Ovary (tissue), 7 donors: ENCODE measurements at regions not wholly inside any gene's neighbourhood (a gene's known extent, or its start where the extent isn't known, plus 50 kb on each side); places are given as distances from the start of the nearest gene placed in this dataset.
"Not testable (repeated sequence)": the region's sequence is repeated elsewhere in the genome, so short reads cannot be mapped to it uniquely, and the experiment has no call there.

Experiments
- DNase-seq, 5 donors: peaks; one replicate each; pipeline ENCODE4 v3.0.0-alpha.2; 2019 to 2020
- H3K27ac ChIP-seq, 2 donors: fragments of 200-600 bp; one replicate each; pipeline versions ENCODE4 v1.5.1 to v1.8.0; 2019 to 2022
- H3K27me3 ChIP-seq: fragments of 200-600 bp; one replicate; pipeline ENCODE4 v1.8.0; 2022
- H3K36me3 ChIP-seq: fragments of 200-600 bp; sonication (generic); one replicate; pipeline ENCODE4 v1.5.1; 2019
- H3K4me1 ChIP-seq: one replicate; pipeline ENCODE4 v1.8.1; 2013; ENCODE audit warnings: mild to moderate bottlenecking, moderate library complexity; ENCODE audit not compliant: insufficient read depth
- H3K4me3 ChIP-seq: fragments of 200-600 bp; sonication (generic); one replicate; pipeline ENCODE4 v1.5.1; 2017
- H3K9me3 ChIP-seq, 2 donors: fragments of 200-600 bp in 1 of 2; sonication (generic) in 1 of 2; one replicate each; pipeline versions ENCODE4 v1.5.1 to v1.8.1; 2013 to 2019; ENCODE audit warnings: mild to moderate bottlenecking in 1 of 2, moderate library complexity in 1 of 2
- EP300 ChIP-seq: sonication (generic); formaldehyde crosslinking; IDR thresholded peaks from one replicate; pipeline ENCODE4 v1.6.1; 2017; ENCODE audit warnings: antibody characterized with exemption
- POLR2A ChIP-seq: fragments of 450-650 bp; IDR thresholded peaks from one replicate; pipeline ENCODE4 v1.6.1; 2017; ENCODE audit warnings: antibody characterized with exemption, mild to moderate bottlenecking, moderate library complexity
- WGBS, 3 donors: extraction: QIAGEN DNeasy Blood & Tissue Kit in 1 of 3; methylation state at CpG; one replicate each; pipeline versions ENCODE4 v1.1.5 to v1.1.7; 2013 to 2017; 5-methylcytosine and 5-hydroxymethylcytosine counted together
- intact Hi-C, 4 donors: fragments of 100-400 bp; cut with DNase I; formaldehyde crosslinking; loops; one replicate each; pipeline versions ENCODE4 v1.11.0 to v1.15.1; 2022 to 2023
- TF ChIP-seq, protein P1 (sequence below), 3 donors: fragments of 450-650 bp in 2 of 3; fragments of 200-600 bp in 1 of 3; IDR thresholded peaks; one replicate each; pipeline versions ENCODE4 v1.5.1 to v1.8.0; 2016 to 2022; ENCODE audit warnings: antibody characterized with exemption in 3 of 3, mild to moderate bottlenecking in 1 of 3
- donor health status: DM: no; HTN: no; CAD: no; lungs with moderate emphysema.
- donor health status: DM: no; HTN: no; CAD: no.
- donor health status: Bipolar disorder and iron deficiency.
- donor health status: DM: no; HTN: no; CAD: no.
- donor health status: DM: yes; HTN: yes; CAD: no.

DNA sequence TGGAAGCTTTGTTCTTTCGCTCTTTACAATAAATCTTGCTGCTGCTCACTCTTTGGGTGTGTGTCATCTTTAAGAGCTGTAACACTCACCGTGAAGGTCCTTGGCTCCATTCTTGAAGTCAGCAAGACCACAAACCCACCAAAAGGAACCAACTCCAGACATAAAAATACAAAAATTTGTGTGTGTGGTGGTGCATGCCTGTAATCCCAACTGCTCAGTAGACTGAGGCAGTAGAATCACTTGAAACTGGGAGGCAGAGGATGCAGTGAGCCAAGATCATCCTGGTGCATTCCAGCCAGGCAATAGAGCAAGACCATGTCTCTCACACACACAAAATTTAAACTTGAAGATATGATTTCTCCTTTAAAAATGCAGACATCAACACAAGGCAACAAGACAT lies 1431.7 kb upstream of the B3GALT2 start:
- H3K27ac ChIP-seq: no peak overlapping the region
- no peaks in the 10 kb centered on the region for H3K4me1 ChIP-seq
- 91 to 98% (median 95%) methylated on average over 2 of the region's 2 CpGs for WGBS, 3 donors
- no peaks in the 10 kb centered on the region for H3K36me3 ChIP-seq
- no peaks in the 10 kb centered on the region for H3K9me3 ChIP-seq
- no peak overlapping the region for H3K4me3 ChIP-seq
- intact Hi-C loops: no loop called here
- DNase-seq: no peak
- H3K27me3 ChIP-seq: no peaks in the 10 kb centered on the region
- no peak for TF ChIP-seq POLR2A
- no peak for TF ChIP-seq EP300
- TF ChIP-seq, protein P1, sequence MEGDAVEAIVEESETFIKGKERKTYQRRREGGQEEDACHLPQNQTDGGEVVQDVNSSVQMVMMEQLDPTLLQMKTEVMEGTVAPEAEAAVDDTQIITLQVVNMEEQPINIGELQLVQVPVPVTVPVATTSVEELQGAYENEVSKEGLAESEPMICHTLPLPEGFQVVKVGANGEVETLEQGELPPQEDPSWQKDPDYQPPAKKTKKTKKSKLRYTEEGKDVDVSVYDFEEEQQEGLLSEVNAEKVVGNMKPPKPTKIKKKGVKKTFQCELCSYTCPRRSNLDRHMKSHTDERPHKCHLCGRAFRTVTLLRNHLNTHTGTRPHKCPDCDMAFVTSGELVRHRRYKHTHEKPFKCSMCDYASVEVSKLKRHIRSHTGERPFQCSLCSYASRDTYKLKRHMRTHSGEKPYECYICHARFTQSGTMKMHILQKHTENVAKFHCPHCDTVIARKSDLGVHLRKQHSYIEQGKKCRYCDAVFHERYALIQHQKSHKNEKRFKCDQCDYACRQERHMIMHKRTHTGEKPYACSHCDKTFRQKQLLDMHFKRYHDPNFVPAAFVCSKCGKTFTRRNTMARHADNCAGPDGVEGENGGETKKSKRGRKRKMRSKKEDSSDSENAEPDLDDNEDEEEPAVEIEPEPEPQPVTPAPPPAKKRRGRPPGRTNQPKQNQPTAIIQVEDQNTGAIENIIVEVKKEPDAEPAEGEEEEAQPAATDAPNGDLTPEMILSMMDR (IDR thresholded peaks at IDR 0.05): no peak

DNA sequence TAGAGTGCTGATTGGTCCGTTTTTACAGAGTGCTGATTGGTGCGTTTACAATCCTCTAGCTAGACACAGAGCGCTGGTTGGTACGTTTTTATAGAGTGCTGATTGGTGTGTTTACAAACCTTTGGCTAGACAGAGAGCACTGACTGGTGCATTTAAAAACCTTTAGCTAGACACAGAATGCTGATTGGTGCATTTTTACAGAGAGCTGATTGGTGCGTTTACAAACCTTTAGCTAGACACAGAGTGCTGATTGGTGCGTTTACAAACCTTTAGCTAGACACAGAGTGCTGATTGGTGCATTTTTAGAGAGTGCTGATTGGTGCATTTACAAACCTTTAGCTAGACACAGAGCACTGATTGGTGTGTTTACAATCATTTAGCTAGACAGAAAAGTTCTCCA lies 1430.9 kb upstream of the B3GALT2 start:
- WGBS, 3 donors: 90 to 93% (median 92%) methylated on average over 6 of the region's 6 CpGs
- H3K9me3 ChIP-seq, H3K36me3 ChIP-seq, H3K4me3 ChIP-seq, DNase-seq, intact Hi-C loops, H3K27ac ChIP-seq, H3K27me3 ChIP-seq, H3K4me1 ChIP-seq: not testable (repeated sequence)

DNA sequence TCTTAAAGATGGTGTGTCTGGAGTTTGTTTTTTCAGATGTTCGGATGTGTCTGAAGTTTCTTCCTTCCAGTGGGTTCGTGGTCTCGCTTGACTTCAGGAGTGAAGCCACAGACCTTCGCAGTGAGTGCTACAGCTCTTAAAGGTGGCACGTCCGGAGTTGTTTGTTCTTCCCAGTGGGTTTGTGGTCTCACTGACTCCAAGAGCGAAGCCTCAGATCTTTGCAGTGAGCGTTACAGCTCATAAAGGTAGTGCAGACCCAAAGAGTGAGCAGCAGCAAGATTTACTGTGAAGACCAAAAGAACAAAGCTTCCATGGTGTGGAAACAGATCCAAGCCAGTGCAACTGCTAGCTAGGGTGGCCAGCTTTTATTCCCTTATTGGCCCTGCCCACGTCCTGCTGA lies 1430.4 kb upstream of the B3GALT2 start:
- H3K4me3 ChIP-seq: no peak overlapping the region
- H3K9me3 ChIP-seq: no peaks in the 10 kb centered on the region
- TF ChIP-seq POLR2A (no peak), EP300 (no peak)
- TF ChIP-seq, protein P1 (IDR thresholded peaks at IDR 0.05): no peak
- DNase-seq: no peak
- H3K4me1 ChIP-seq: no peaks in the 10 kb centered on the region
- intact Hi-C loops: no loop called here
- H3K27ac ChIP-seq: no peak overlapping the region
- no peaks in the 10 kb centered on the region for H3K27me3 ChIP-seq
- WGBS, 3 donors: 92 to 95% (median 95%) methylated on average over 9 of the region's 9 CpGs
- no peaks in the 10 kb centered on the region for H3K36me3 ChIP-seq

DNA sequence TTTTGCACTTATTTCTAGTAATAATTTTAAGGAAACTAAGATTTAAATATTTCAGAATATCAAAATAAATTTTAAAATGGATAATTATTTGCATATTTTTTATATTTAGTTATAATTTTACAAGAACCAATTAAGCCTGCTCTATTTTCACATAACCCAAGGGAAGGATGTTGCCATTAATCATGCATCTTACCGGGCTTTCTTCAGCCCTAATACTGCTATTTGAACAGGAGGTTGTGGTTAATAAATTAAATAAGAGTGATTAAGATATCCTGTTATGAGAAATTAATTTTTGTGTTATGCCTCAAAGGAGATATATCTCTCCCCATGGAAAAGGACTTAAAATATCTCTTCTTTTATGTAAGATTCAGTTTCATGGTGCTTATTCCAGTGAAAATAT lies 1415.8 kb upstream of the B3GALT2 start:
- Histone ChIP-seq H3K4me1 (no peaks in the 10 kb centered on the region), H3K36me3 (no peaks in the 10 kb centered on the region), H3K27me3 (no peaks in the 10 kb centered on the region), H3K27ac (no peak overlapping the region), H3K9me3 (no peaks in the 10 kb centered on the region), H3K4me3 (no peak overlapping the region)
- no peak for DNase-seq
- no peak for TF ChIP-seq EP300
- no peak for TF ChIP-seq POLR2A
- TF ChIP-seq, protein P1 (IDR thresholded peaks at IDR 0.05): no peak
- 55 to 71% (median 70%) methylated on average over 1 of the region's 1 CpG for WGBS, 3 donors
- intact Hi-C loops: no loop called here

DNA sequence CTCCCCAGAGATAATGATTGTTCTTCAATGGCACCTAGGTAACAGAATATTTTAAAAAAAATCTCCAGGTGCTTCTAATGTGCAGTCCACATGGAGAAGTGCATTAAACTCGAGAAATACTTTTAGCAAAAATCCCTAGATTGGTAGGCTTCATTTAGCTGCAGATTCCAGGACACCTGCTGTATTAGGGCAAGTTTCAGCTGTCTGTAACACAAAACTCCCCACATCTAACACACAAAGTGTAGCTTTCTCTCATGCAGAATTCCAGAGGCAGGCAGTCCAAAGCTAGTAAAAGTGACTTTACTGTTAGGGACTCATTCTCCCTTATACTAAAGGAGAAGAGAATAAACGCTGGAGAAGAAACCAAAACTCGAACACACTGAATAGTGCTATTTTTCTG lies 1414.3 kb upstream of the B3GALT2 start:
- intact Hi-C loops: no loop called here

More for the DNA sequence above, 1414.3 kb upstream of the B3GALT2 start:
- 78 to 84% (median 80%) methylated on average over 3 of the region's 3 CpGs for WGBS, 3 donors
- H3K27me3 ChIP-seq: no peaks in the 10 kb centered on the region
- H3K4me1 ChIP-seq: no peaks in the 10 kb centered on the region
- H3K27ac ChIP-seq: no peak overlapping the region
- no peaks in the 10 kb centered on the region for H3K9me3 ChIP-seq
- H3K4me3 ChIP-seq: no peak overlapping the region
- no peak for TF ChIP-seq POLR2A
- TF ChIP-seq, protein P1 (IDR thresholded peaks at IDR 0.05): no peak
- no peak for TF ChIP-seq EP300
- DNase-seq: no peak
- no peaks in the 10 kb centered on the region for H3K36me3 ChIP-seq
